B cell (primary cell): ENCODE measurements at regions not wholly inside any gene's neighbourhood (a gene's known extent, or its start where the extent isn't known, plus 50 kb on each side); places are given as distances from the start of the nearest gene placed in this dataset.

ENCODE experiments used
- ATAC-seq: fragments of 200-7000 bp; cut with Tn5 transposase; one replicate; pipeline ENCODE4 v1.10.0; 2021; ENCODE audit warnings: low read depth, mild to moderate bottlenecking, moderate number of reproducible peaks, moderate library complexity
- CTCF ChIA-PET: fragments of 350-600 bp; sonication (Branson Sonifier 250); formaldehyde crosslinking; loops from one replicate; lab custom pipeline; 2021; ENCODE audit warnings: antibody characterized with exemption, inconsistent platforms; lab: Charles Lee
- POLR2A ChIA-PET: fragments of 350-600 bp; sonication (Branson Sonifier 250); formaldehyde crosslinking; loops from one replicate; lab custom pipeline; 2021; ENCODE audit warnings: antibody characterized with exemption; lab: Charles Lee
- DNase-seq: peaks from one replicate; pipeline ENCODE4 v3.0.0; 2013
- H2AFZ ChIP-seq: 2 replicates; pipeline ENCODE4 v1.6.1; 2012; ENCODE audit warnings: mild to moderate bottlenecking, low read depth, low read length; ENCODE audit not compliant: insufficient read depth, poor library complexity, severe bottlenecking
- H3K27ac ChIP-seq, 2 donors: 1 replicate in 1 of 2; 2 replicates in 1 of 2; pipeline ENCODE4 v1.5.1; 2012 to 2013; ENCODE audit warnings: low read length in 2 of 2, mild to moderate bottlenecking in 2 of 2, moderate library complexity in 1 of 2
- H3K27me3 ChIP-seq, 4 experiments: fragments of 200-600 bp in 1 of 4; sonication (generic) in 1 of 4; replicated peaks in 1 of 4; 1 replicate in 2 of 4; 2 replicates in 2 of 4; pipeline versions ENCODE4 v1.6.1 to v1.7.0; 2013 to 2016; ENCODE audit warnings: low read length in 3 of 4, mild to moderate bottlenecking in 2 of 4, mixed read lengths in 1 of 4, moderate library complexity in 1 of 4; ENCODE audit not compliant: insufficient read depth in 4 of 4, control insufficient read depth in 3 of 4; ENCODE audit errors: control extremely low read depth in 1 of 4
- H3K36me3 ChIP-seq, 2 experiments: replicated peaks in 1 of 2; 1 replicate in 1 of 2; 2 replicates in 1 of 2; pipeline versions ENCODE4 v1.6.1 to v1.7.1; 2013; ENCODE audit warnings: low read length in 1 of 2; ENCODE audit not compliant: insufficient read depth in 2 of 2, control insufficient read depth in 1 of 2; ENCODE audit errors: control extremely low read depth in 1 of 2, extremely low read depth in 1 of 2
- H3K4me1 ChIP-seq, 2 donors: fragments of 200-600 bp in 1 of 2; sonication (generic) in 1 of 2; 1 replicate in 1 of 2; 2 replicates in 1 of 2; pipeline versions ENCODE4 v1.5.1 to v1.6.1; 2013 to 2017; ENCODE audit warnings: low read length in 2 of 2; ENCODE audit not compliant: control insufficient read depth in 2 of 2, insufficient read depth in 2 of 2
- H3K4me2 ChIP-seq: replicated peaks from 2 replicates; pipeline ENCODE3; 2012; ENCODE audit warnings: mild to moderate bottlenecking, low read depth, low read length; ENCODE audit not compliant: poor library complexity, severe bottlenecking
- H3K4me3 ChIP-seq, 5 experiments: fragments of 200-600 bp in 1 of 5; sonication (generic) in 1 of 5; 1 replicate in 3 of 5; 2 replicates in 2 of 5; pipeline versions ENCODE4 v1.5.1 to v1.7.0; 2011 to 2016; ENCODE audit warnings: low read length in 4 of 5, mild to moderate bottlenecking in 4 of 5, low read depth in 2 of 5, control low read depth in 1 of 5, moderate library complexity in 1 of 5; ENCODE audit not compliant: insufficient read depth in 1 of 5; ENCODE audit errors: control extremely low read depth in 1 of 5, extremely low read depth in 1 of 5
- H3K79me2 ChIP-seq: fragments of 200-600 bp; sonication (generic); one replicate; pipeline ENCODE4 v1.6.0; 2016; ENCODE audit warnings: low read length; ENCODE audit not compliant: control insufficient read depth, insufficient read depth
- H3K9ac ChIP-seq: fragments of 200-600 bp; sonication (generic); 2 replicates; pipeline ENCODE4 v1.6.1; 2017; ENCODE audit warnings: mild to moderate bottlenecking, low read length, moderate library complexity
- H3K9me3 ChIP-seq, 3 donors: one replicate each; pipeline versions ENCODE4 v1.6.1 to v1.7.1; 2013; ENCODE audit warnings: low read length in 2 of 3; ENCODE audit not compliant: control insufficient read depth in 2 of 3, insufficient read depth in 1 of 3; ENCODE audit errors: control extremely low read depth in 1 of 3
- H4K20me1 ChIP-seq: 2 replicates; pipeline ENCODE4 v1.6.0; 2012; ENCODE audit warnings: mild to moderate bottlenecking, low read length; ENCODE audit not compliant: insufficient read depth, control insufficient read depth, poor library complexity, severe bottlenecking
- H3K27ac Mint-ChIP-seq: one replicate; pipeline ENCODE4 v1.8.0; 2021; ENCODE audit warnings: mixed read lengths
- H3K27me3 Mint-ChIP-seq: one replicate; pipeline ENCODE4 v1.8.0; 2021; ENCODE audit warnings: mixed read lengths
- H3K4me1 Mint-ChIP-seq: one replicate; pipeline ENCODE4 v1.8.0; 2021; ENCODE audit warnings: mixed read lengths
- H3K4me3 Mint-ChIP-seq: one replicate; pipeline ENCODE4 v1.8.0; 2021; ENCODE audit warnings: mixed read lengths
- H3K9me3 Mint-ChIP-seq: one replicate; pipeline ENCODE4 v1.8.0; 2022; ENCODE audit warnings: mixed read lengths; ENCODE audit not compliant: insufficient read depth
- CTCF ChIP-seq: fragments of 200-600 bp; IDR thresholded peaks from one replicate; pipeline ENCODE4 v1.8.0; 2022; ENCODE audit warnings: antibody characterized with exemption, mild to moderate bottlenecking
- EZH2 ChIP-seq: IDR thresholded peaks from 2 replicates; pipeline ENCODE4 v1.6.1; 2012; ENCODE audit warnings: borderline replicate concordance, low read depth, mild to moderate bottlenecking, moderate library complexity, low read length; ENCODE audit not compliant: insufficient read depth, poor library complexity, severe bottlenecking
- WGBS: methylation state at CpG from one replicate; pipeline ENCODE4 v1.1.5; 2013; ENCODE audit warnings: missing lambda C conversion rate; ENCODE audit not compliant: insufficient coverage; 5-methylcytosine and 5-hydroxymethylcytosine counted together
- intact Hi-C: fragments of 100-400 bp; cut with micrococcal nuclease; formaldehyde crosslinking; loops from one replicate; pipeline ENCODE4 v1.10.0; 2022

- no peaks in the 10 kb centered on the region for H3K79me2 ChIP-seq
- no peak overlapping the region for H3K27ac ChIP-seq
- intact Hi-C loops: no loop called here
- 67% methylated on average over 12 of the region's 16 CpGs for WGBS
- no peak overlapping the region for H3K4me3 ChIP-seq
- no peak overlapping the region for H3K4me2 ChIP-seq
- Mint-ChIP-seq H3K9me3 (no peaks in the 10 kb centered on the region), H3K27ac (no peak overlapping the region), H3K27me3 (peaks cover 15% of the 10 kb centered on the region), H3K4me1 (no peaks in the 10 kb centered on the region), H3K4me3 (no peak overlapping the region)
- POLR2A ChIA-PET: no interaction called here
- ATAC-seq (no peak), DNase-seq (no peak)
- H4K20me1 ChIP-seq: no peaks in the 10 kb centered on the region
- H3K36me3 ChIP-seq: no peaks in the 10 kb centered on the region
- no peak for TF ChIP-seq EZH2
- no peak for TF ChIP-seq CTCF
- CTCF ChIA-PET: no interaction called here
- no peaks in the 10 kb centered on the region for H3K4me1 ChIP-seq
- no peaks in the 10 kb centered on the region for H3K27me3 ChIP-seq
- H3K9ac ChIP-seq: no peak overlapping the region
- H2AFZ ChIP-seq: no peak overlapping the region
- peaks cover 0 to 5% (median 0%) of the 10 kb centered on the region in 3 donors for H3K9me3 ChIP-seq
Measured at GRCh38 chr2:237012577-237013267, 73.0 kb upstream of the COPS8 start.

- H4K20me1 ChIP-seq: no peaks in the 10 kb centered on the region
- WGBS: 95% methylated on average over 6 of the region's 10 CpGs
- H3K27ac Mint-ChIP-seq: no peak overlapping the region
- no peaks in the 10 kb centered on the region for H3K4me1 Mint-ChIP-seq
- H3K36me3 ChIP-seq: no peaks in the 10 kb centered on the region
- H2AFZ ChIP-seq: no peak overlapping the region
- H3K4me1 ChIP-seq: no peaks in the 10 kb centered on the region
- no peak overlapping the region for H3K27ac ChIP-seq
- no peak overlapping the region for H3K4me3 Mint-ChIP-seq
- no peak overlapping the region for H3K4me3 ChIP-seq
- TF ChIP-seq CTCF (no peak), EZH2 (no peak)
- no peak for DNase-seq
- ATAC-seq: no peak
- CTCF ChIA-PET: interaction anchor here (1.0 kb wide), 1 partner anchor 9 kb away, joined by 3 read pairs; no protein-coding TSS in a partner anchor
- POLR2A ChIA-PET: no interaction called here
- no peaks in the 10 kb centered on the region for H3K9me3 Mint-ChIP-seq
- peaks cover 0 to 5% (median 0%) of the 10 kb centered on the region in 3 donors for H3K9me3 ChIP-seq
- H3K4me2 ChIP-seq: no peak overlapping the region
- H3K79me2 ChIP-seq: no peaks in the 10 kb centered on the region
- H3K9ac ChIP-seq: no peak overlapping the region
- intact Hi-C loops: no loop called here
- peaks cover 4% of the 10 kb centered on the region for H3K27me3 Mint-ChIP-seq
- no peaks in the 10 kb centered on the region for H3K27me3 ChIP-seq
Measured at GRCh38 chr2:237016121-237016915, 69.4 kb upstream of the COPS8 start.
